ENCODE measurements at regions not wholly inside any gene's neighbourhood (a gene's known extent, or its start where the extent isn't known, plus 50 kb on each side); places are given as distances from the start of the nearest gene placed in this dataset.

- no peaks in the 10 kb centered on the region for H3K9me3 Mint-ChIP-seq
Observed at GRCh38 chr7:26598867-26599266, 265.5 kb downstream of the SKAP2 start.

DNA sequence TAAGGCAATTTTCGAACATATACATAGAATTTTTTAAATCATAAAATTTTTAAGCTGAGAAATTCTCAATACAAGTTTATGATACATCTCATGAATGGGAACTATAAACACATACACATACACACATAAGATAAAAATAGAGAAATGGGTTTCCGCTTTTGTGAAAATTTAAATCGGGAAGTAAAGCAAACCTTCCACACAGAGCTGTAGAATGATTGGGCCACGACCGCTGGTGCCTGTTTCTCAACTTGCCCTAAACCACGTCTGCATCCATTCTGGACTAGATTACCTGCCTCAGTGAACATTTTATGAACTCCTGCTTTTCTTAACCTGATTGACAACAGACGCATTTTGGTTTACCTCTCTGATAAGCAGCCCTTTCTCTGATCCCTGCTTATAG is 264.4 kb downstream of the SKAP2 start:
- no peaks in the 10 kb centered on the region for H3K36me3 Mint-ChIP-seq (ENCODE audit: low read depth)
- no peaks in the 10 kb centered on the region for H3K9me3 Mint-ChIP-seq

More at GRCh38 chr7:26598867-26599266, 265.5 kb downstream of the SKAP2 start:
- no peaks in the 10 kb centered on the region for H3K36me3 Mint-ChIP-seq (ENCODE audit: low read depth)
- no peak overlapping the region for H3K4me3 Mint-ChIP-seq
- no peaks in the 10 kb centered on the region for H3K4me1 Mint-ChIP-seq (ENCODE audit: low read depth)
- peaks cover 3% of the 10 kb centered on the region for H3K27me3 Mint-ChIP-seq
- no peak overlapping the region for H3K27ac Mint-ChIP-seq

GRCh38 chr7:26600411-26600810 is 264.0 kb downstream of the SKAP2 start:
- peaks cover 3% of the 10 kb centered on the region for H3K27me3 Mint-ChIP-seq
- H3K4me3 Mint-ChIP-seq = no peak overlapping the region
- no peaks in the 10 kb centered on the region for H3K9me3 Mint-ChIP-seq
- H3K27ac Mint-ChIP-seq = no peak overlapping the region
- no peaks in the 10 kb centered on the region for H3K4me1 Mint-ChIP-seq (ENCODE audit: low read depth)
- no peaks in the 10 kb centered on the region for H3K36me3 Mint-ChIP-seq (ENCODE audit: low read depth)

More for the DNA sequence above, 264.4 kb downstream of the SKAP2 start:
- Mint-ChIP-seq H3K27ac (no peak overlapping the region), H3K27me3 (peaks cover 3% of the 10 kb centered on the region), H3K4me1 (ENCODE audit: low read depth) (no peaks in the 10 kb centered on the region), H3K4me3 (no peak overlapping the region)

- Mint-ChIP-seq H3K36me3 (ENCODE audit: low read depth) (no peaks in the 10 kb centered on the region), H3K9me3 (no peaks in the 10 kb centered on the region), H3K4me1 (ENCODE audit: low read depth) (no peaks in the 10 kb centered on the region), H3K4me3 (no peak overlapping the region), H3K27ac (no peak overlapping the region), H3K27me3 (peaks cover 3% of the 10 kb centered on the region)
Observed at GRCh38 chr7:26603631-26604030, 260.8 kb downstream of the SKAP2 start.

- no peak overlapping the region for H3K27ac Mint-ChIP-seq
- no peaks in the 10 kb centered on the region for H3K9me3 Mint-ChIP-seq
- H3K27me3 Mint-ChIP-seq = no peaks in the 10 kb centered on the region
- H3K36me3 Mint-ChIP-seq (ENCODE audit: low read depth) = no peaks in the 10 kb centered on the region
- H3K4me1 Mint-ChIP-seq (ENCODE audit: low read depth) = no peaks in the 10 kb centered on the region
- H3K4me3 Mint-ChIP-seq = no peak overlapping the region
Observed at GRCh38 chr7:26608402-26608801, 256.0 kb downstream of the SKAP2 start.

- no peaks in the 10 kb centered on the region for H3K36me3 Mint-ChIP-seq (ENCODE audit: low read depth)
- H3K27me3 Mint-ChIP-seq = no peaks in the 10 kb centered on the region
- no peaks in the 10 kb centered on the region for H3K9me3 Mint-ChIP-seq
- no peak overlapping the region for H3K4me3 Mint-ChIP-seq
- no peak overlapping the region for H3K27ac Mint-ChIP-seq
- no peaks in the 10 kb centered on the region for H3K4me1 Mint-ChIP-seq (ENCODE audit: low read depth)
Observed at GRCh38 chr7:26609082-26609481, 255.3 kb downstream of the SKAP2 start.

- Mint-ChIP-seq H3K9me3 (no peaks in the 10 kb centered on the region), H3K4me1 (ENCODE audit: low read depth) (no peaks in the 10 kb centered on the region)
Observed at GRCh38 chr7:26609532-26609931, 254.9 kb downstream of the SKAP2 start.

GRCh38 chr7:26612742-26613141 is 251.6 kb downstream of the SKAP2 start:
- Mint-ChIP-seq H3K36me3 (ENCODE audit: low read depth) (no peaks in the 10 kb centered on the region), H3K4me3 (no peak overlapping the region), H3K27me3 (no peaks in the 10 kb centered on the region), H3K4me1 (ENCODE audit: low read depth) (no peaks in the 10 kb centered on the region), H3K27ac (no peak overlapping the region), H3K9me3 (no peaks in the 10 kb centered on the region)

More at GRCh38 chr7:26609532-26609931, 254.9 kb downstream of the SKAP2 start:
- no peaks in the 10 kb centered on the region for H3K36me3 Mint-ChIP-seq (ENCODE audit: low read depth)
- no peak overlapping the region for H3K4me3 Mint-ChIP-seq
- no peak overlapping the region for H3K27ac Mint-ChIP-seq
- H3K27me3 Mint-ChIP-seq = no peaks in the 10 kb centered on the region

- no peak overlapping the region for H3K4me3 Mint-ChIP-seq
- H3K4me1 Mint-ChIP-seq (ENCODE audit: low read depth) = no peaks in the 10 kb centered on the region
- H3K36me3 Mint-ChIP-seq (ENCODE audit: low read depth) = no peaks in the 10 kb centered on the region
- no peaks in the 10 kb centered on the region for H3K9me3 Mint-ChIP-seq
- no peaks in the 10 kb centered on the region for H3K27me3 Mint-ChIP-seq
- no peak overlapping the region for H3K27ac Mint-ChIP-seq
Observed at GRCh38 chr7:26614503-26614902, 249.9 kb downstream of the SKAP2 start.

DNA sequence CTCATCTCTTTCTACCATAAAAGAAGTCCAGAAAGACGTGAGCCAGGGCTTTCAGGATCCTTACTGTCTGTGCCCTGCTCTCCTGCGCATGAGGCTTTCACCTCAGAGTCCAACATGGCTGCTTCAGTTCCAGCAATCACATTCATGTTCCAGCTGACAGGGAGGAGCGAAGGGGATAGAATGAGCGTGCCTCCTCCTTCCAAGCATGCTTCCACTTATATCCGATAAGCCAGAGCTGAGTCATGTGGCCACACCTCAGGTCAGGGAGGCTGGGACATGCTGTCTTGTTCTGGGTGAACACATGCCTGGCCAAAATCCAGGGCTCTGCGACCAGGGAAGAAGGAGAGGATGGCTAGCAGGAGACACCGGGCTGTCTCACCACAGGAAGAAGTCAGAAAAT is 248.2 kb downstream of the SKAP2 start:
- no peaks in the 10 kb centered on the region for H3K27me3 Mint-ChIP-seq
- H3K4me1 Mint-ChIP-seq (ENCODE audit: low read depth) = no peaks in the 10 kb centered on the region
- H3K4me3 Mint-ChIP-seq = no peak overlapping the region
- H3K27ac Mint-ChIP-seq = no peak overlapping the region
- no peaks in the 10 kb centered on the region for H3K36me3 Mint-ChIP-seq (ENCODE audit: low read depth)
- H3K9me3 Mint-ChIP-seq = no peaks in the 10 kb centered on the region

DNA sequence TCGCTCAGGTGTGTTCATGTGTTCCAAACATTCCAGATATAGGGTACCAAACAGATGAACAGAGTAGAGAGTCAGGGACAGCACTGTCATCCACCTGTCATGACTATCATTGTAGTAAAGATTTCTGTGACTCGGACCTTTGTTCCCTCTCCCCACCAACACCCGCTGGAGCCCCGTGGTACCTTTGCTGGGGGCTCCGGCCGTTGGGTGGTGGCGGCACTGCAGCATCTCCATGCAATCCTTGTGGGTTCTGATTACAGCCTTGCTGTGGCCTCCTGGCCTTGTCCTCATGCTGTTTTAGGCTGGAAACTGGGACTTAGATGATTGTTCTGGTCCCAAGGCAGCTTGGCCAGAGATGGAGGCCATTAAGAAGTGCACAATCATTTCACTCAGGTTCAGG is 247.3 kb downstream of the SKAP2 start:
- H3K27me3 Mint-ChIP-seq = no peaks in the 10 kb centered on the region
- H3K36me3 Mint-ChIP-seq (ENCODE audit: low read depth) = no peaks in the 10 kb centered on the region
- no peaks in the 10 kb centered on the region for H3K4me1 Mint-ChIP-seq (ENCODE audit: low read depth)
- H3K27ac Mint-ChIP-seq = no peak overlapping the region
- H3K4me3 Mint-ChIP-seq = no peak overlapping the region
- no peaks in the 10 kb centered on the region for H3K9me3 Mint-ChIP-seq
